Neural progenitor cell (in vitro differentiated cells): ENCODE measurements at regions not wholly inside any gene's neighbourhood (a gene's known extent, or its start where the extent isn't known, plus 50 kb on each side); places are given as distances from the start of the nearest gene placed in this dataset.

Experiments
- CTCF ChIP-seq: fragments of 200-600 bp; sonication (generic); IDR thresholded peaks from 2 replicates; pipeline ENCODE4 v1.5.1; 2017; ENCODE audit warnings: antibody characterized with exemption, mild to moderate bottlenecking
- EZH2phosphoT487 ChIP-seq: fragments of 200-600 bp; sonication (generic); IDR thresholded peaks from 2 replicates; pipeline ENCODE4 v1.6.1; 2017; ENCODE audit warnings: antibody characterized with exemption

GRCh38 chr2:18898271-18898670 is 308.9 kb upstream of the NT5C1B start:
- TF ChIP-seq CTCF (no peak), EZH2phosphoT487 (no peak)
